CMK (cell line): ENCODE measurements at regions not wholly inside any gene's neighbourhood (a gene's known extent, or its start where the extent isn't known, plus 50 kb on each side); places are given as distances from the start of the nearest gene placed in this dataset.
"Not testable (repeated sequence)": the region's sequence is repeated elsewhere in the genome, so short reads cannot be mapped to it uniquely, and the experiment has no call there.

Experiments used
- DNase-seq: peaks from one replicate; pipeline ENCODE4 v3.0.0-alpha.2; 2010; ENCODE audit warnings: low read depth

- DNase-seq: no peak
These were observed 283.7 kb downstream of the BTBD3 start for GRCh38 chr20:12201289-12201991.

GRCh38 chr20:12203399-12203798 is 285.7 kb downstream of the BTBD3 start:
- DNase-seq: no peak

GRCh38 chr20:12203981-12204380 is 286.3 kb downstream of the BTBD3 start:
- no peak for DNase-seq

- peak; percentile 8 for DNase-seq
These were observed 290.2 kb downstream of the BTBD3 start for GRCh38 chr20:12207875-12208274.

- no peak for DNase-seq
These were observed 292.9 kb downstream of the BTBD3 start for GRCh38 chr20:12210591-12210990.

- no peak for DNase-seq
These were observed 293.7 kb downstream of the BTBD3 start for GRCh38 chr20:12211361-12211760.

GRCh38 chr20:12217382-12217781 is 299.7 kb downstream of the BTBD3 start:
- no peak for DNase-seq

- no peak for DNase-seq
These were observed 302.1 kb downstream of the BTBD3 start for GRCh38 chr20:12219798-12220197.

- DNase-seq: no peak
These were observed 305.4 kb downstream of the BTBD3 start for GRCh38 chr20:12223057-12223456.

GRCh38 chr20:12225898-12226297 is 308.2 kb downstream of the BTBD3 start:
- no peak for DNase-seq

- DNase-seq: no peak
These were observed 312.2 kb downstream of the BTBD3 start for GRCh38 chr20:12229891-12230290.

GRCh38 chr20:12237772-12238171 is 320.1 kb downstream of the BTBD3 start:
- no peak for DNase-seq

GRCh38 chr20:12241065-12241464 is 323.4 kb downstream of the BTBD3 start:
- DNase-seq: no peak

- DNase-seq: peak; percentile 2
These were observed 325.6 kb downstream of the BTBD3 start for GRCh38 chr20:12243327-12243726.

- no peak for DNase-seq
These were observed 330.8 kb downstream of the BTBD3 start for GRCh38 chr20:12248481-12248880.

- DNase-seq: not testable (repeated sequence)
These were observed 333.0 kb downstream of the BTBD3 start for GRCh38 chr20:12250661-12251060.

- DNase-seq: no peak
These were observed 335.1 kb downstream of the BTBD3 start for GRCh38 chr20:12252793-12253192.

- no peak for DNase-seq
These were observed 337.8 kb downstream of the BTBD3 start for GRCh38 chr20:12255461-12255970.

GRCh38 chr20:12256806-12257205 is 339.1 kb downstream of the BTBD3 start:
- no peak for DNase-seq

GRCh38 chr20:12262747-12263146 is 345.1 kb downstream of the BTBD3 start:
- DNase-seq: no peak

- DNase-seq: no peak
These were observed 347.0 kb downstream of the BTBD3 start for GRCh38 chr20:12264711-12265110.

GRCh38 chr20:12265662-12266061 is 348.0 kb downstream of the BTBD3 start:
- DNase-seq: no peak

GRCh38 chr20:12269579-12269978 is 351.9 kb downstream of the BTBD3 start:
- DNase-seq: no peak

GRCh38 chr20:12270863-12271262 is 353.2 kb downstream of the BTBD3 start:
- no peak for DNase-seq
